HG03135 (cell line): ENCODE measurements at regions not wholly inside any gene's neighbourhood (a gene's known extent, or its start where the extent isn't known, plus 50 kb on each side); places are given as distances from the start of the nearest gene placed in this dataset.
"Not testable (repeated sequence)": the region's sequence is repeated elsewhere in the genome, so short reads cannot be mapped to it uniquely, and the experiment has no call there.

ENCODE experiments used
- ATAC-seq: cut with Tn5 transposase; IDR thresholded peaks from one replicate; pipeline ENCODE4 v1.9.1; 2021; ENCODE audit warnings: mild to moderate bottlenecking, moderate library complexity; ENCODE audit not compliant: unreplicated experiment

- ATAC-seq = no peak
Observed at GRCh38 chr20:40284611-40285010, 404.4 kb downstream of the MAFB start.

DNA sequence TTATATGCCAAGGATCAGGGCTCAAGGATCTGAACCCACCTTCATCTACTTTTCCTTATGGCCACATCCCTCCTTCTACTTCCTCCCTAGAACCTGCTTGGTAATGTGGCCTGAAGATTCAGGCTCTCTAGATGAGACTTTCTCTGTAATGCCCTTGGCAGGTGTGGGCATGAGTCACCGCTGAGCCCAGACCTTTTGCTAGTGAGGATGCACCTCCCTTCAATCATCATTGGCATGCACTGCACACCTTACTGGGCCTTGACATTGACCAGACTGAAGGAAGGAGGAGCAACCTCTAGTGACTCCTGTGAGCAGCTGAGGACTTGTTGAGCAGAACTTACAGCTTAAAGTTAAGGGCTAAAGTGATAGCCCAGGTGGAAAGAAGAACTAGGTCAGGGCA is 405.3 kb downstream of the MAFB start:
- ATAC-seq = no peak

DNA sequence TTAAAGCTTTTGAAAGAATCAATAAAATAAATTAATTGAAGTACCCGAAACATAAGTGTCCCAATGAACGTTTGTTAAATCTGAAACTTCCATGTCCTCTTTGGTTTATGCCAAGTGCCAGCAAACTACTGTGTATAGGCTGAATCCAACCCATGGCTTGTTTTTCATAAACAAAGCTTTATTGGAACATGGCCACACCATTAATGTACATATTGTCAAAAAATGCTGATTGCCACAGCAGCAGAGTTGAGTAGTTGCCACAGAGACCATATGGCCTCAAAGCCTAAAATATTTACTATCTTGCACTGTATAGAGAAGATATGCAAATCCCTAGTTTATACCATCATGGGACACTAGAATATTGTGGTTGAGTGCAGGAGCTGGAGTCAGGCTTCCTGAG is 406.1 kb downstream of the MAFB start:
- no peak for ATAC-seq

GRCh38 chr20:40282541-40282940 is 406.5 kb downstream of the MAFB start:
- ATAC-seq = no peak

GRCh38 chr20:40280616-40281015 is 408.4 kb downstream of the MAFB start:
- ATAC-seq = no peak

- no peak for ATAC-seq
Observed at GRCh38 chr20:40279390-40279789, 409.6 kb downstream of the MAFB start.

- ATAC-seq = no peak
Observed at GRCh38 chr20:40278673-40279072, 410.4 kb downstream of the MAFB start.

DNA sequence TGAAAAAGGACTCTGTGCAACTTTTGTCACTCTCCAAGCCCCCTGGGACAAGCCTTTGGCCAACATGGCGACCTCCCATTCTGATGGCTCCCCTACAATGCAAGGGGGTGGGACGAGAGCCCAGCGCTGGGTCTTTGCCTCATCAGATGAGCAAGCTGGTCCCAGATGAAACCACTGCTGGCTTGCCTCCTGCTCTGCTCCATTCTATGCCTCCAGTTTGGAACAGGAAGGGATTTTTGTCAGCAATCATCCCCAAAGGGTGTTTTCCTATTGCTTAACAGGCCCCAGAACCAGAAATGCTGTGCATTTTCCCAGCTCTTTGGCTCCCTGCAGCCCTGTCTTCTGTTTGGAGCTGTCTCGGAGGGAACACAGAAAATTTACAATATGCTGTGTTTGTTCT is 412.7 kb downstream of the MAFB start:
- ATAC-seq = no peak

DNA sequence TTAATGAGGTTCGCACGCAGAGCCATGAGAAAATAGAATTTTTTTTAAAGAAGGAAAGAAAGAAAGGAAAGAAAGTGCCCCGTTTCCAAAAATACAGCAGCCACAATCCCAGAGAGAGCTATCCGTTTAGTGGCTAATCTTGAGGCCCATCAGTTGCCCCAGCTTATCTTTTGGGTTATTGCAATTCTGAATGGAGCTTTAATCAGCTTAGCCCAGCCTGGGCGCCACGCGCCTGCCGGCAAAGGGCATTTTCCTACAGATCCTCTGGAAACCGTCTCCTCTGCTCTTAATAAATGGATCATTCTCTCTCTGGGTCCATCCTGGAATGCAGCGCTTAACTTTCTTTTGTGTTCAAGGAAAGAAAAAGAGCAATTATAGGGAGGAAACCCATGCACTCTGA is 413.3 kb downstream of the MAFB start:
- ATAC-seq = no peak

DNA sequence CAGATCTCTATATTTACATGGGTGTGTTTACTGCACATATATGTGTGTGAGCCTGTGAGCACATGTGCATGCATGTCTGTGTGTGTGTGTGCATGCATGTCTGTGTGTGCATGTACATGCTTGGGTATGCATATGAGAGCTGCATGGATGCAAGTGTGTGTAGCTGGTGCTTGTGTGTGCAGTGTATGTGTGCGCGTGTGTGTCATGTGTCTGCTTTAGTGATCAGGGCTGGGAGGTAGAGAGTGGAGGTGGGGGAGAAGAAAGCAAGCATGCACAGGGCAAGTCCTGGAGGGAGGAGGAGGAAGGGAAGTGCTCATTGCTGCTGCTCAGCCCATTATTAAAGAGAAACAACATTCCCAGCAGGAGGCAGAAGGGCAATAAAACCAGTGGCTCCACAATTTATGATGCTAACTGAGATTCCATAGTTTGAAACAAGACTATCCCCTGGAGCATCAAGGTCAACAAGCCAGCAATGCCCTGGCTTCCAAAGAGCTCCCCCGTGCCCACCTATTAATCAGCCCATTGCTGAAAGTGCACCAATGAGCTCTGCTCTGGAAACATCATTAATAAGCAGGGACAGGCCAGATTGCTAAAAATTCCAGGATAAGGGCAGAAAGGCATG is 414.0 kb downstream of the MAFB start:
- ATAC-seq = no peak

DNA sequence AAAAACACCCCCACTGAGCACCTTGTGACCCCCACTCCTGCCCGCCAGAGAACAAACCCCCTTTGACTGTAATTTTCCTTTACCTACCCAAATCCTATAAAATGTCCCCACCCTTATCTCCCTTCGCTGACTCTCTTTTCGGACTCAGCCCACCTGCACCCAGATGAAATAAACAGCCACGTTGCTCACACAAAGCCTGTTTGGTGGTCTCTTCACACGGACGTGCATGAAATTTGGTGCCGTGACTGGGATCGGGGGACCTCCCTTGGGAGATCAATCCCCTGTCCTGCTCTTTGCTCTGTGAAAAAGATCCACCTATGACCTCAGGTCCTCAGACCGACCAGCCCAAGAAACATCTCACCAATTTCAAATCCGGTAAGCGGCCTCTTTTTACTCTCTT is 419.8 kb downstream of the MAFB start:
- ATAC-seq = not testable (repeated sequence)

DNA sequence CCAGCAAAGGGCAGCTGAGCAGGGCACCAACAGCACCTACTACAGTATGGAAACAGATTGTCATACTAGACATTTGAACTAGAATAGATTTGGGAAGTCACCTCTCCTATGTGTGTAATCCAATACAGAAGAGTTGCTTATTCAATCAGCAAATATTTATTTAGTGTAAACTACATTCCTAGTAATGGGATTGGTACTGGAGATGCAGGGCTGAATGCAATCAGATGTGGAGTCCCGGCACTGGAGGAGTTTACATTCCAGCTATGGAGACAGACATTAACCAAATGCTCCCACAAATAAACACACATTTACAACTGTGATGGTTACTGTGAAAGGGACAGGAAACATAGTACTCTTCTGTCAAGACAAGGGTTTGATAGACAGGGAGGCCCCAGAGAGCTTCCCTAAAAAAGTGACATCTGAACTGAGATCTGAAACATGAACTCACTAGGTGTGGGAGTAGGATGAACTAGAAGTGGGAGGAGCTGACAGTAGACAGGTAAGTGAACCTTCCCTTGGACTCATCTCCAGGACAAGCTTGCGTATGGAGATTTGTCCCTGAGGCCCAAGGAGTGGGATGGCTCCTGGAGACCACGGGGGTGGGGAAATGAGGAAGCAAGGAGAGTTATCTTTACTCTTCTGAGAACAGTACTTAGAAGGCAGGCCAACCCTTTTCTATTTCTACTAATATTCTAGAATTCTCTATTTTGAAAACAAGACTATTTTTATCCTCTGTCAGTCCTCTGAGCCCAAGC is 420.5 kb downstream of the MAFB start:
- ATAC-seq = no peak

GRCh38 chr20:40265825-40266533 is 423.1 kb downstream of the MAFB start:
- ATAC-seq = no peak

DNA sequence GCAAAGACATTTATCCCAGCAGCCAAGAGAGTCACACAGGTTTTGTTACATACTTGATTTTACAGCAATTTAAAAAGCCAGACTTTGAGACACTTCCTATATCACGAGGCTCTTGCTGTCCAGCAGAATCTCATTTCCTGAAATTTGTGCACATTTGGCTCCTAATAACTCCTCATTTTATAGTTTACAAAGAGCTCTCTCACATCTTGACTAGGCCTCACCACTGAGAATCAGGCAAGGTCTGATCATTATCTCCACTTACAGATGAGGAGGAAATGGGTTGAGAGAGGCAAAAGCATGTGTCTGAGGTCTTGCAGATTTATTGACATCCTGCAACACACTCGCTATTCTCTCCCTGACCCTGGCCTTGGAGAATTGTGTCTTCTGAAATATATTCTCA is 426.8 kb downstream of the MAFB start:
- ATAC-seq = no peak

- ATAC-seq = no peak
Observed at GRCh38 chr20:40258931-40259330, 430.1 kb downstream of the MAFB start.

- no peak for ATAC-seq
Observed at GRCh38 chr20:40257763-40258162, 431.3 kb downstream of the MAFB start.

DNA sequence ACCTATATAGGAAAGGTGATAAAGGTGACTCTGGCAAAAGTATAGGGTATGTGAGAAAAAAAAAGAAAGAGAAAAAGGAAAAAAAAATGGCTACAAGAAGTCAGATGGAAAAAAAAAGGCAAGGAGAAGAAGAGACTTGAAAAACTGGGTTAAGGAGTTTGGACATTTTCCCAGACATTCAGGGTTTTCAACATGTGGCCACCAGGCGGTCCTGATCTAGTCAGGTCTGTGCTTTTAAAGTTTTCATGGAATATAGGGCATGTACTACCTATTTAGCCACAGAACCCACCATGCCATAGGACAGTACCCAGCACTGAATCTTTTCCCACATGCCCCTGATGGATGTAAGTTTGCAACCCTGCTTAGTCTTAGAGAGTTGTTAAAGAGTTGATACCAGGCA is 433.7 kb downstream of the MAFB start:
- ATAC-seq = no peak

DNA sequence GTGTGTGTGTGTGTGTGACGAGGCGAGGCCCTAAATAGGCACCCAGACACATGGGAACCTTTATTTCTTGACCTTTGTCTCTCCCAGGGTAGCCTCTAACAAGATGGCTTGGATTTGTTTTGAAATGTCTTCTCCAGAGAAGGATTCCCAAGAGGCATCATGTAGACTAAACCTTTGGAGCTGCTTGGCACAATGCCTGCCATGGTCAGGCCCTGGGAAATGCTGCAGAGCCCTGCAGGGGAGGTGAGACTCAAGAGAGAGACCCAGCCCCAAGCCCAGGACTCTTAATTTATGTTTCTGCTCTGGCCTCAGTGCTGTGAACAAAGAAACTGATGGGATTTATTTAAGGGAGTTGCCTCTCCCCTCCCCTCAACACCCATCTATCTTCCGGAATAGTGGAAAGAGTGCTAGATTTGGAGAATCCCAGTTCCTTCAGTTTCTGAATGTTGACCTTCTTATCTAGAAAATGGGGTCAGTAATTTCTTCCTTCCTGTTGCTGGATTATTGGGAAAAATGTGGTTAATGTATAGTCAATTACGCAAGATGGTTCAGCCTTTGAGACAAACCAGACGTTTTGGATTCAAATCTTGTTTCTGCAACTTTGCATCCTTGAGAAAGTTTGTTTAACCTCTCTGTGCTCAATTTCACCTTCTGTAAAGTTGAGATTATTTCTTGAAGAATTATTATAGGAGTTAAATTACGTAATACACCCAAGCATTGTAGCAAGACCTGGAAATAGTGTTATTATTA is 434.8 kb downstream of the MAFB start:
- ATAC-seq = no peak

GRCh38 chr20:40251284-40251932 is 437.6 kb downstream of the MAFB start:
- ATAC-seq = no peak

DNA sequence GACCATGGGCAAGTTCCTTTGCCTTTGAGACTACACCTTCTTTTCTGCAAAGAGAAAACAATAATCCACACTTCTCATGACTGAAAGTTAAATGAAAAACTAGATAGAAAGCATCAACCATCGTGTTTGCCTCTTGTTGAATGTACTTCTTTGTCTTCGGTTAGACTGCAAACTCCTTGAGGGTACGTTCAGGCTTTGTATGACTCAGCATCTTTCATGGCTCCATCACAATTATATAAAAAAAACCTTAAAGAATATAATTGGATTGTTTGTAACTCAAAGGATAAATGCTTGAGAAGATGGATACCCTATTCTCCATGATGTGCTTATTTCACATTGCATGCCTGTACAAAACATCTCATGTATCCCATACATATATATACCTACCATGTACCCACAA is 439.2 kb downstream of the MAFB start:
- ATAC-seq = no peak

DNA sequence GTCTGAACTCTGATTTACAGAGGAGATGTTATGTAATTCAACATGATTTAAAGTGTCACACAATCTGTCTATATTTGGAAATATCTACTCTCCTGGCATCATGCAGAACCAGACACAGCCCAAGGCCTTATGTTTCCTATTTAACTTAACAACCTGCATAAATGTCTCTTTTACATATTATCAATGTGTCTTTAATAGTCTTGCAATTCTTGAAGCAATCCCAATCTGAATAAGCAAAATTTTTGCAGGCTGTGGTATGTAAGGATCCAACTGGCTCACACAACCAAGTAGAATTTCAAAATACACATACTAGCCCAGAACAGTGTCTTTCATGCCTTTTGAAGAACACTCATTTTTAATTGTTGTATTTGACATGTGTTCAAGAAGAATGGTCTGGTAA is 443.2 kb downstream of the MAFB start:
- no peak for ATAC-seq
